Neuronal stem cell (in vitro differentiated cells): ENCODE measurements at regions not wholly inside any gene's neighbourhood (a gene's known extent, or its start where the extent isn't known, plus 50 kb on each side); places are given as distances from the start of the nearest gene placed in this dataset.

Experiments used
- DNase-seq: peaks from one replicate; pipeline ENCODE4 v3.0.0-alpha.2; 2013; ENCODE audit warnings: low spot score
- H2AFZ ChIP-seq: one replicate; pipeline ENCODE4 v1.6.1; 2013; ENCODE audit warnings: mild to moderate bottlenecking, low read length, inconsistent platforms
- H2AK5ac ChIP-seq: 2 replicates; pipeline ENCODE4 v1.6.1; 2013; ENCODE audit warnings: low read depth, mild to moderate bottlenecking, inconsistent platforms, low read length, moderate library complexity, mixed read lengths
- H2BK120ac ChIP-seq: 2 replicates; pipeline ENCODE4 v1.6.1; 2013; ENCODE audit warnings: low read depth, mild to moderate bottlenecking, inconsistent platforms, low read length, moderate library complexity, mixed read lengths
- H2BK12ac ChIP-seq: one replicate; pipeline ENCODE4 v1.6.1; 2013; ENCODE audit warnings: low read length, inconsistent platforms
- H2BK15ac ChIP-seq: 2 replicates; pipeline ENCODE4 v1.6.1; 2013; ENCODE audit warnings: mild to moderate bottlenecking, low read length, inconsistent platforms, mixed read lengths
- H2BK5ac ChIP-seq: one replicate; pipeline ENCODE4 v1.6.1; 2013; ENCODE audit warnings: inconsistent platforms, mild to moderate bottlenecking, low read length, moderate library complexity
- H3K14ac ChIP-seq: one replicate; pipeline ENCODE4 v1.6.1; 2013; ENCODE audit warnings: low read length, inconsistent platforms
- H3K18ac ChIP-seq: 2 replicates; pipeline ENCODE4 v1.6.1; 2013; ENCODE audit warnings: low read length, inconsistent platforms
- H3K23ac ChIP-seq: 2 replicates; pipeline ENCODE4 v1.6.1; 2013; ENCODE audit warnings: low read depth, mild to moderate bottlenecking, mixed read lengths, low read length, inconsistent platforms; ENCODE audit not compliant: poor library complexity
- H3K27ac ChIP-seq: replicated peaks from 3 replicates; pipeline ENCODE4 v1.5.1; 2013; ENCODE audit warnings: low read length, inconsistent platforms
- H3K27me3 ChIP-seq, 3 experiments: 2 replicates each; pipeline ENCODE4 v1.6.1; 2013; ENCODE audit warnings: low read length in 3 of 3, mild to moderate bottlenecking in 2 of 3, inconsistent platforms in 1 of 3, low read depth in 1 of 3, mixed read lengths in 1 of 3, moderate library complexity in 1 of 3; ENCODE audit not compliant: control insufficient read depth in 3 of 3, insufficient read depth in 3 of 3
- H3K36me3 ChIP-seq, 2 donors: replicated peaks in 1 of 2; 2 replicates each; pipeline ENCODE4 v1.6.1; 2013; ENCODE audit warnings: low read length in 2 of 2; ENCODE audit not compliant: control insufficient read depth in 2 of 2, insufficient read depth in 2 of 2
- H3K4ac ChIP-seq: 2 replicates; pipeline ENCODE4 v1.6.1; 2013; ENCODE audit warnings: inconsistent platforms, mild to moderate bottlenecking, low read length, moderate library complexity
- H3K4me1 ChIP-seq, 2 donors: 1 replicate in 1 of 2; 2 replicates in 1 of 2; pipeline ENCODE4 v1.6.1; 2013; ENCODE audit warnings: low read length in 2 of 2, low read depth in 1 of 2; ENCODE audit not compliant: control insufficient read depth in 2 of 2, insufficient read depth in 1 of 2
- H3K4me2 ChIP-seq: one replicate; pipeline ENCODE4 v1.6.1; 2013; ENCODE audit warnings: mild to moderate bottlenecking, low read length, inconsistent platforms; ENCODE audit not compliant: insufficient read depth, poor library complexity, severe bottlenecking
- H3K4me3 ChIP-seq, 2 donors: 2 replicates each; pipeline ENCODE4 v1.5.1; 2013; ENCODE audit warnings: low read length in 2 of 2, mild to moderate bottlenecking in 2 of 2, inconsistent platforms in 1 of 2, moderate library complexity in 1 of 2
- H3K79me1 ChIP-seq: one replicate; pipeline ENCODE4 v1.6.1; 2013; ENCODE audit warnings: low read depth, mild to moderate bottlenecking, inconsistent platforms, low read length, moderate library complexity
- H3K9ac ChIP-seq: one replicate; pipeline ENCODE4 v1.6.1; 2013; ENCODE audit warnings: mild to moderate bottlenecking, low read depth, low read length, inconsistent platforms; ENCODE audit not compliant: poor library complexity
- H3K9me3 ChIP-seq, 2 donors: replicated peaks in 1 of 2; 2 replicates each; pipeline versions ENCODE3 to v1.6.1; 2013; ENCODE audit warnings: low read length in 2 of 2, mild to moderate bottlenecking in 2 of 2, inconsistent platforms in 1 of 2, low read depth in 1 of 2, mixed read lengths in 1 of 2, moderate library complexity in 1 of 2; ENCODE audit not compliant: control insufficient read depth in 2 of 2, insufficient read depth in 1 of 2
- H4K8ac ChIP-seq: one replicate; pipeline ENCODE4 v1.6.1; 2013; ENCODE audit warnings: low read depth, mild to moderate bottlenecking, inconsistent platforms, low read length, moderate library complexity
- H4K91ac ChIP-seq: one replicate; pipeline ENCODE4 v1.6.1; 2013; ENCODE audit warnings: low read length, low read depth, mild to moderate bottlenecking, inconsistent platforms; ENCODE audit not compliant: poor library complexity
- WGBS, 2 donors: extraction: QIAGEN DNeasy Blood & Tissue Kit; methylation state at CpG; one replicate each; pipeline ENCODE4 v1.1.7; 2013; ENCODE audit warnings: missing lambda C conversion rate in 2 of 2, mixed read lengths in 1 of 2; ENCODE audit not compliant: insufficient read length in 2 of 2, insufficient replicate concordance in 1 of 2; ENCODE audit errors: extremely low coverage in 2 of 2; 5-methylcytosine and 5-hydroxymethylcytosine counted together

- Histone ChIP-seq H2BK5ac (no peak overlapping the region), H3K4me2 (no peak overlapping the region), H2BK12ac (no peak overlapping the region), H3K9me3 (peaks cover 3 to 9% of the 10 kb centered on the region in 2 donors), H3K4ac (no peak overlapping the region), H2BK15ac (no peak overlapping the region), H3K27ac (no peak overlapping the region), H4K91ac (no peak overlapping the region), H3K4me1 (no peaks in the 10 kb centered on the region), H2AFZ (no peak overlapping the region), H3K36me3 (no peaks in the 10 kb centered on the region), H2BK120ac (no peak overlapping the region), H3K23ac (no peak overlapping the region), H3K9ac (no peak overlapping the region), H4K8ac (no peak overlapping the region), H2AK5ac (no peak overlapping the region), H3K27me3 (no peaks in the 10 kb centered on the region), H3K18ac (no peak overlapping the region), H3K79me1 (no peaks in the 10 kb centered on the region), H3K4me3 (no peak overlapping the region), H3K14ac (no peak overlapping the region)
- DNase-seq: no peak
- WGBS, 2 donors: no CpG with 5 or more reads among the region's 4 CpGs
Measured at GRCh38 chr6:146968041-146968760, 236.0 kb upstream of the STXBP5 start.

GRCh38 chr6:146972546-146972945 is 231.7 kb upstream of the STXBP5 start:
- no peak overlapping the region for H2BK5ac ChIP-seq
- H2AK5ac ChIP-seq: no peak overlapping the region
- no peak overlapping the region for H3K4ac ChIP-seq
- H3K4me3 ChIP-seq: no peak overlapping the region
- H3K9me3 ChIP-seq: no peaks in the 10 kb centered on the region
- WGBS, 2 donors: no CpG with 5 or more reads among the region's 6 CpGs
- no peak overlapping the region for H3K9ac ChIP-seq
- H2BK12ac ChIP-seq: no peak overlapping the region
- H2BK15ac ChIP-seq: no peak overlapping the region
- no peak overlapping the region for H3K27ac ChIP-seq
- H4K91ac ChIP-seq: no peak overlapping the region
- no peak overlapping the region for H2BK120ac ChIP-seq
- H3K14ac ChIP-seq: no peak overlapping the region
- H2AFZ ChIP-seq: no peak overlapping the region
- H3K27me3 ChIP-seq: no peaks in the 10 kb centered on the region
- DNase-seq: no peak
- no peak overlapping the region for H3K4me2 ChIP-seq
- H4K8ac ChIP-seq: no peak overlapping the region
- no peaks in the 10 kb centered on the region for H3K79me1 ChIP-seq
- H3K23ac ChIP-seq: no peak overlapping the region
- no peaks in the 10 kb centered on the region for H3K4me1 ChIP-seq
- H3K36me3 ChIP-seq: no peaks in the 10 kb centered on the region
- H3K18ac ChIP-seq: no peak overlapping the region

GRCh38 chr6:146974351-146974750 is 229.9 kb upstream of the STXBP5 start:
- Histone ChIP-seq H3K23ac (no peak overlapping the region), H3K4me3 (no peak overlapping the region), H3K36me3 (no peaks in the 10 kb centered on the region), H3K27ac (no peak overlapping the region), H4K8ac (no peak overlapping the region), H3K27me3 (no peaks in the 10 kb centered on the region), H3K18ac (no peak overlapping the region), H3K4me2 (no peak overlapping the region), H3K9me3 (no peaks in the 10 kb centered on the region), H2BK120ac (no peak overlapping the region), H4K91ac (no peak overlapping the region), H3K14ac (no peak overlapping the region), H2BK12ac (no peak overlapping the region), H3K9ac (no peak overlapping the region), H2AK5ac (no peak overlapping the region), H3K79me1 (no peaks in the 10 kb centered on the region), H2BK5ac (no peak overlapping the region), H2AFZ (no peak overlapping the region), H3K4me1 (no peaks in the 10 kb centered on the region), H3K4ac (no peak overlapping the region), H2BK15ac (no peak overlapping the region)
- no peak for DNase-seq
- no CpG with 5 or more reads among the region's 3 CpGs for WGBS, 2 donors

- Histone ChIP-seq H2AK5ac (no peak overlapping the region), H3K27ac (no peak overlapping the region), H3K9me3 (no peaks in the 10 kb centered on the region), H3K4me2 (no peak overlapping the region), H3K79me1 (no peaks in the 10 kb centered on the region), H3K9ac (no peak overlapping the region), H3K4me3 (no peak overlapping the region), H2AFZ (no peak overlapping the region), H3K4ac (no peak overlapping the region), H2BK15ac (no peak overlapping the region), H4K91ac (no peak overlapping the region), H3K18ac (no peak overlapping the region), H3K23ac (no peak overlapping the region), H3K27me3 (no peaks in the 10 kb centered on the region), H3K36me3 (no peaks in the 10 kb centered on the region), H2BK120ac (no peak overlapping the region), H3K4me1 (no peaks in the 10 kb centered on the region), H2BK12ac (no peak overlapping the region), H2BK5ac (no peak overlapping the region), H3K14ac (no peak overlapping the region), H4K8ac (no peak overlapping the region)
- DNase-seq: no peak
- no CpG with 5 or more reads among the region's 3 CpGs for WGBS, 2 donors
Measured at GRCh38 chr6:146975093-146975492, 229.1 kb upstream of the STXBP5 start.
